Fibroblast of lung (primary cell): ENCODE measurements at regions not wholly inside any gene's neighbourhood (a gene's known extent, or its start where the extent isn't known, plus 50 kb on each side); places are given as distances from the start of the nearest gene placed in this dataset.

Experiments used
- DNase-seq, 2 donors: peaks; one replicate each; pipeline versions ENCODE4 v3.0.0 to v3.0.0-alpha.2; 2010; ENCODE audit warnings: low read depth in 2 of 2
- H2AFZ ChIP-seq: 2 replicates; pipeline ENCODE4 v1.5.1; 2012; ENCODE audit warnings: low read length, control low read depth, inconsistent platforms
- H3K27ac ChIP-seq: 2 replicates; pipeline ENCODE4 v1.5.1; 2011; ENCODE audit warnings: low read length, control low read depth; ENCODE audit not compliant: insufficient read depth
- H3K27me3 ChIP-seq: 2 replicates; pipeline ENCODE4 v1.5.1; 2011; ENCODE audit warnings: mild to moderate bottlenecking, low read length; ENCODE audit not compliant: control insufficient read depth, insufficient read depth
- H3K36me3 ChIP-seq: 2 replicates; pipeline ENCODE4 v1.5.1; 2011; ENCODE audit warnings: low read length; ENCODE audit not compliant: control insufficient read depth, insufficient read depth
- H3K4me1 ChIP-seq: 2 replicates; pipeline ENCODE4 v1.5.1; 2011; ENCODE audit warnings: low read length; ENCODE audit not compliant: control insufficient read depth, insufficient read depth; ENCODE audit errors: extremely low read depth
- H3K4me2 ChIP-seq: 2 replicates; pipeline ENCODE4 v1.5.1; 2011; ENCODE audit warnings: low read length, control low read depth; ENCODE audit not compliant: insufficient read depth; ENCODE audit errors: extremely low read depth
- H3K4me3 ChIP-seq, 4 experiments: fragments of 200-600 bp in 1 of 4; sonication (generic) in 1 of 4; replicated peaks in 1 of 4; 2 replicates each; pipeline ENCODE4 v1.5.1; 2011 to 2016; ENCODE audit warnings: low read length in 4 of 4, low read depth in 3 of 4, mild to moderate bottlenecking in 3 of 4, control low read depth in 2 of 4, inconsistent platforms in 1 of 4, mixed read lengths in 1 of 4; ENCODE audit not compliant: insufficient read depth in 1 of 4; ENCODE audit errors: control extremely low read depth in 1 of 4
- H3K79me2 ChIP-seq: 2 replicates; pipeline ENCODE4 v1.5.1; 2012; ENCODE audit warnings: mild to moderate bottlenecking, low read length, inconsistent platforms; ENCODE audit not compliant: control insufficient read depth, insufficient read depth
- H3K9ac ChIP-seq: 2 replicates; pipeline ENCODE4 v1.5.1; 2011; ENCODE audit warnings: mild to moderate bottlenecking, low read length, control low read depth; ENCODE audit not compliant: insufficient read depth
- H3K9me3 ChIP-seq: 2 replicates; pipeline ENCODE4 v1.5.1; 2012; ENCODE audit warnings: low read depth, low read length; ENCODE audit not compliant: control insufficient read depth, insufficient read depth
- H4K20me1 ChIP-seq: 2 replicates; pipeline ENCODE4 v1.5.1; 2011; ENCODE audit warnings: low read length; ENCODE audit not compliant: control insufficient read depth, insufficient read depth; ENCODE audit errors: extremely low read depth
- CTCF ChIP-seq, 2 donors: IDR thresholded peaks in 1 of 2; conservative IDR thresholded peaks in 1 of 2; 1 replicate in 1 of 2; 2 replicates in 1 of 2; pipeline ENCODE4 v1.5.1; 2011 to 2012; ENCODE audit warnings: low read length in 2 of 2, control low read depth in 1 of 2, inconsistent platforms in 1 of 2, low read depth in 1 of 2, mild to moderate bottlenecking in 1 of 2
- EZH2 ChIP-seq: IDR thresholded peaks from 2 replicates; pipeline ENCODE4 v1.5.1; 2012; ENCODE audit warnings: low read length, control low read depth, mild to moderate bottlenecking; ENCODE audit errors: missing control alignments

GRCh38 chr4:98712607-98713006 is 54.2 kb upstream of the TSPAN5 start:
- no peak overlapping the region for H3K9ac ChIP-seq
- H3K79me2 ChIP-seq = no peaks in the 10 kb centered on the region
- no peak overlapping the region for H2AFZ ChIP-seq
- no peak for TF ChIP-seq EZH2
- no peak for TF ChIP-seq CTCF (conservative IDR thresholded peaks at IDR 0.05 in 1 of 2, IDR thresholded peaks at IDR 0.05 in 1 of 2; ENCODE audit: low read depth in 1 of 2, low read length in 2 of 2)
- no peaks in the 10 kb centered on the region for H3K9me3 ChIP-seq
- H3K4me2 ChIP-seq = no peak overlapping the region
- no peaks in the 10 kb centered on the region for H3K27me3 ChIP-seq
- no peak for DNase-seq
- H3K4me3 ChIP-seq = no peak overlapping the region
- no peaks in the 10 kb centered on the region for H3K36me3 ChIP-seq
- H3K4me1 ChIP-seq = no peaks in the 10 kb centered on the region
- no peaks in the 10 kb centered on the region for H4K20me1 ChIP-seq
- H3K27ac ChIP-seq = no peak overlapping the region

GRCh38 chr4:98711526-98711925 is 53.1 kb upstream of the TSPAN5 start:
- no peak overlapping the region for H2AFZ ChIP-seq
- no peak overlapping the region for H3K4me3 ChIP-seq
- no peaks in the 10 kb centered on the region for H3K9me3 ChIP-seq
- H3K27ac ChIP-seq = no peak overlapping the region
- H4K20me1 ChIP-seq = no peaks in the 10 kb centered on the region
- no peaks in the 10 kb centered on the region for H3K27me3 ChIP-seq
- H3K79me2 ChIP-seq = no peaks in the 10 kb centered on the region
- H3K4me1 ChIP-seq = no peaks in the 10 kb centered on the region
- H3K9ac ChIP-seq = no peak overlapping the region
- no peak for TF ChIP-seq EZH2
- TF ChIP-seq CTCF (conservative IDR thresholded peaks at IDR 0.05 in 1 of 2, IDR thresholded peaks at IDR 0.05 in 1 of 2; ENCODE audit: low read depth in 1 of 2, low read length in 2 of 2) = no peak
- peak in 1 of 2 donors; percentile 36 for DNase-seq
- H3K4me2 ChIP-seq = no peak overlapping the region
- no peaks in the 10 kb centered on the region for H3K36me3 ChIP-seq

GRCh38 chr4:98710831-98711230 is 52.4 kb upstream of the TSPAN5 start:
- no peak for TF ChIP-seq CTCF (conservative IDR thresholded peaks at IDR 0.05 in 1 of 2, IDR thresholded peaks at IDR 0.05 in 1 of 2; ENCODE audit: low read depth in 1 of 2, low read length in 2 of 2)
- TF ChIP-seq EZH2 = no peak
- Histone ChIP-seq H3K9ac (no peak overlapping the region), H2AFZ (no peak overlapping the region), H3K4me3 (no peak overlapping the region), H3K36me3 (no peaks in the 10 kb centered on the region), H4K20me1 (no peaks in the 10 kb centered on the region), H3K79me2 (no peaks in the 10 kb centered on the region), H3K27me3 (no peaks in the 10 kb centered on the region), H3K27ac (no peak overlapping the region), H3K4me1 (no peaks in the 10 kb centered on the region), H3K9me3 (no peaks in the 10 kb centered on the region), H3K4me2 (no peak overlapping the region)
- peak in 1 of 2 donors; percentile 31 for DNase-seq
